D721Med (cell line): ENCODE measurements at regions not wholly inside any gene's neighbourhood (a gene's known extent, or its start where the extent isn't known, plus 50 kb on each side); places are given as distances from the start of the nearest gene placed in this dataset.
"Not testable (repeated sequence)": the region's sequence is repeated elsewhere in the genome, so short reads cannot be mapped to it uniquely, and the experiment has no call there.

Source experiments
- DNase-seq: peaks from one replicate; pipeline ENCODE4 v3.0.0; 2011; ENCODE audit warnings: low spot score; ENCODE audit not compliant: insufficient read length
- FAIRE-seq: peaks from 2 replicates; lab custom pipeline; 2011; peaks lifted over from hg19 to GRCh38; lab: Jason Lieb, UNC
- CTCF ChIP-seq: IDR thresholded peaks from 2 replicates; pipeline ENCODE4 v1.5.1; 2012; ENCODE audit warnings: mild to moderate bottlenecking, control low read depth; ENCODE audit not compliant: insufficient read depth; ENCODE audit errors: missing control alignments

- FAIRE-seq (no peak), DNase-seq (no peak)
- TF ChIP-seq CTCF, result no peak
These were observed 2750.6 kb downstream of the PCDH7 start for GRCh38 chr4:33470805-33471204.

- FAIRE-seq (no peak), DNase-seq (no peak)
- no peak for TF ChIP-seq CTCF
These were observed 2757.5 kb downstream of the PCDH7 start for GRCh38 chr4:33477715-33478114.

- FAIRE-seq, result no peak
- no peak for DNase-seq
- TF ChIP-seq CTCF, result no peak
These were observed 2761.5 kb downstream of the ARAP2 start for GRCh38 chr4:33482773-33483172.

GRCh38 chr4:33485111-33485510, 2759.2 kb downstream of the ARAP2 start:
- FAIRE-seq (no peak), DNase-seq (no peak)
- TF ChIP-seq CTCF, result no peak

- FAIRE-seq, result no peak
These were observed 2751.1 kb downstream of the ARAP2 start for GRCh38 chr4:33493231-33493630.

GRCh38 chr4:33494150-33494549, 2750.2 kb downstream of the ARAP2 start:
- DNase-seq (no peak), FAIRE-seq (no peak)
- no peak for TF ChIP-seq CTCF

More at GRCh38 chr4:33493231-33493630, 2751.1 kb downstream of the ARAP2 start:
- no peak for TF ChIP-seq CTCF
- no peak for DNase-seq

- not testable (repeated sequence) for FAIRE-seq, DNase-seq
These were observed 2742.7 kb downstream of the ARAP2 start for GRCh38 chr4:33501587-33501986.

GRCh38 chr4:33512397-33512796, 2731.9 kb downstream of the ARAP2 start:
- no peak for FAIRE-seq
- TF ChIP-seq CTCF, result no peak
- DNase-seq, result no peak
